Stimulated activated CD4-positive, alpha-beta T cell treated with anti-CD3 and anti-CD28 coated beads, TNF-alpha, amount 100 ng/mL, for 48 hours (primary cell): ENCODE measurements at regions not wholly inside any gene's neighbourhood (a gene's known extent, or its start where the extent isn't known, plus 50 kb on each side); places are given as distances from the start of the nearest gene placed in this dataset.
A peak's percentile ranks its signal among the peaks of the same experiment; 100 is the strongest.

Experiments used
- DNase-seq, 3 donors: peaks; one replicate each; pipeline ENCODE4 v3.0.0-alpha.2; 2020; ENCODE audit warnings: low read depth in 3 of 3

DNA sequence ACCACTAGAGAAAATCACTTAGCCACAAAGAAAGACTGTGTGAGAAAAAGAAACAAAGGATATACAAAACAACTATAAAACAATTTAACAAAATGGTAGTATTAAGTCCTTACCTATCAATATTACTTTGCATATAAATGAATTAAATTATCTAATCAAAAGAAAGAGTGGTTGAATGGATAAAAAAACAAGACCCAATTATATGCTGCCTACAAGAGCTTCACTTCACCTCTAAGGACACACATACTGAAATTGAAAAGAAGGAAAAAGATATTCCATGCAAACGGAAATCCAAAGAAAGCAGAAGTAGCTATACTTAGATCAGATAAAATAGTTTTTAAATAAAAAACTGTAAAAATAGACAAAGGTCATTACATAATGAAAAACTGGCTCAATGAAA is 134.9 kb upstream of the CCDC196 start:
- no peak for DNase-seq

DNA sequence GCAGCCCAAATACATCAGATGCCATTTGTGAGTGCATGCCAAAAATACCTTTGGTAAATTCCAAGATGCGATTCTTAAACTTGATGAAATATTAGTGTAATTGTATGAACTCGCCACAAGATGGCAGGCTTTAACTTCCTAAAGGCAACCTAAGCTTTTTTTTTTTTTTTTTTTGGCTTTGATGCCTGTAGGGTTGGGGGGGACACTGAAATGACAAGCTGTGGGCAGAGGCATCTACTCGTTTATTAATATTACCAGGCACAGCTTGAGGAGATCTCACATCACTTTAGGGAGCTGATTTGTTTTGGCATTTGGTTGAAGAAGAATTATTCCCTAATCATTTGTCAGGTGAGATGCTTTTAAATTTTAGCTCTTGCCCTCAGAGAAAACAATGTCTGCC is 126.7 kb upstream of the CCDC196 start:
- DNase-seq: peak in 1 of 3 donors; percentile 11

DNA sequence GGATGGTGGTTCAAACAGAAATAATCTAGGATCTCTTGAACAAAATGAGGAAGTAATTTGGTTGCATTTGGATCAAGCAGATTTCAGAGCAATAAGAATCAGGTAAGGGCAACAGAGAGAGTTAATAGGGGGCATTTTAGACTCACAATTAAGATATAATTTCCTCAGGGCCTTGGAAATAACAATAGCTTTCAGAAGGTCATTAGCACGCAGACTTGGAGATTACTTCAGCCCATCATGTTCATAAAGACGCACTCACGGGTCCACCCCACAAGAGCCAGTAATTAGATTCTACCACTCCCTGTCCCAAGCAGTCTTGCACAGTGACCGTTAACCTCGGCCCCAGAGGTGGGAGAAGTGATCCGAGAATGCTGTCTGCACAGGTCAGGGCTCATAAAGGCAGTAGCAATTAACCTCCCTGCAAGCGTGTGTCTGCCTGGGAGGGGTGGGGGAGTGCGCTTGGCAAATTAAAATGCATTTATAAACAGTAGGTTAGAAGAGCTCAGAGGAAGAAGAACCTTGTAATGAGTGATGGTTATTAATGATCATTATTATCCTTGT is 125.7 kb upstream of the CCDC196 start:
- no peak for DNase-seq

DNA sequence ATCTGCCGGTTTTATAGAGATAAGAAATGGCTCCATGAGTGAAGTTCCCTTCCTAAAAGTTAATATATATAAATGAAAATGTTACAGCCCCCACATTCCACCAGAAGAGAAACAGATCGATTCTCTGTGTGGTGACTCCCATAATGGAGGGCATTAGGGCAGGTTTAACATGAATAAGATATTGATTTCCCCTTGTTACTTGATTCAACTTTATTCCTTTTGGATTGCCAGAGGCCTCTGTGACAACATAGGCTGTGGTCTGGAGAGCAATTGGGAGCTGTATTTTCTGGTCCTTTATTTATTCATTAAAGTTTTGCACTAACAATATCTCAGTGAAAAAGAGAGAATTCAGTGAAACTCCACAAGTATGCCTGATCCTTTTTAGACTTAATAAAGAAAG is 125.2 kb upstream of the CCDC196 start:
- no peak for DNase-seq

DNA sequence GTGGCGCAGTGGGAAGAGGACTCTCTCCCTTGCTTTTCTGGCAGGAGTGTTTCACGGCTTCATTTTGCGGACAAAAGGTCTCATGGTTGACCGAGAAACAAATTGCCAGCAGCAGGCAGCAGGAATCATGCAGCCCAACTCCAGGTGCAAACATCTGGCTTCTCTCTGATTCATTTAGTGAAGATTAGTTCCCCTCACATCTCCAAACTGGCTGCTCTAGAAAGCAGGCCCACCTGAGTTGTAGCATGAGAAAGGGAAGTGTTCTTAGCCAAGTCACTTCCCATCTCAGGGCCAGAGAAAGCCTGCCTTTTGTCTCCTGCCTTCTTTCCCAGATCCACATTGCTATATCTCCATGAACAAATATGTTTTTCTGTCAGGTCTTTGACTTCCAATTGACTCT is 120.8 kb upstream of the CCDC196 start:
- DNase-seq: no peak

DNA sequence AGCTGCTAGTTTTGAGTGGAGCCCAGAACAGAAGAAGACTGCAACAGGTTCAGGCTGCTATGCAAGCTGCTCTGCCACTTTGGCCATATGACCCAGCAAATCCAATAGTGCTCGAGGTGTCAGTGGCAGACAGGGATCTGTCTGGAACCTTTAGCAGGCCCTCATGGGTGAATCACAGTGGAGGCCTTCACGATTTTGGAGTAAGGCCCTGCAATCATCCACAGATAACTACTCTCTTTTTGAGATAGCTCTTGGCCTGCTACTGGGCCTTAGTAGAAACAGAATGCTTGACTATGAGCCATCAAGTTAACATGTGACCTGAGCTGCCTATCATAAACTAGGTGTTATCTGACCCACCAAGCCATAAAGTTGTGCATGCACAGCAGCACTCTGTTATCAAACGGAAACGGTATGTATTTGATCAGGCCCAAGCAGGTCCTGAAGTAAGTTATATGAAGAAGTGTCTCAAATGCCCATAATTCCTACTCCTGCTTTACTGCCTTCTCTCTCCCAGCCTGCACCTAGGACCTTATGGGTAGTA is 116.9 kb upstream of the CCDC196 start:
- DNase-seq: no peak

DNA sequence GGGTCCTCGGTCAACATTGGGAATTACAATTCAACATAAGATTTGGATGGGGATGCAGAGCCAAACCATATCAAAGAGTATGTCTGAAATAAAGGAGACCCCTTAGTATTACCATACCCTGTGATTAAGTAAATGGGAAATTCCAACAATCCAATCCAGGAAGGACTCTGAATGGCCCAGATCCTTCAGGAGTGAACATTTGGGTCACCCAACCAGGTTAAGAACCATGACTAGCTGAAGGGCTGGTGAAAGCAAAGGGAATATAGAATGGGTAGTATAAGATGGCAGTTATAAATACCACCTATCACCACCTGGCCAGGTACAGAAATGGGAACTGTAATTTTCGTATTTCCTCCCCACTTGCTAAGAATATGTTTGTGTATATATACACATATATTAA is 114.4 kb upstream of the CCDC196 start:
- no peak for DNase-seq

DNA sequence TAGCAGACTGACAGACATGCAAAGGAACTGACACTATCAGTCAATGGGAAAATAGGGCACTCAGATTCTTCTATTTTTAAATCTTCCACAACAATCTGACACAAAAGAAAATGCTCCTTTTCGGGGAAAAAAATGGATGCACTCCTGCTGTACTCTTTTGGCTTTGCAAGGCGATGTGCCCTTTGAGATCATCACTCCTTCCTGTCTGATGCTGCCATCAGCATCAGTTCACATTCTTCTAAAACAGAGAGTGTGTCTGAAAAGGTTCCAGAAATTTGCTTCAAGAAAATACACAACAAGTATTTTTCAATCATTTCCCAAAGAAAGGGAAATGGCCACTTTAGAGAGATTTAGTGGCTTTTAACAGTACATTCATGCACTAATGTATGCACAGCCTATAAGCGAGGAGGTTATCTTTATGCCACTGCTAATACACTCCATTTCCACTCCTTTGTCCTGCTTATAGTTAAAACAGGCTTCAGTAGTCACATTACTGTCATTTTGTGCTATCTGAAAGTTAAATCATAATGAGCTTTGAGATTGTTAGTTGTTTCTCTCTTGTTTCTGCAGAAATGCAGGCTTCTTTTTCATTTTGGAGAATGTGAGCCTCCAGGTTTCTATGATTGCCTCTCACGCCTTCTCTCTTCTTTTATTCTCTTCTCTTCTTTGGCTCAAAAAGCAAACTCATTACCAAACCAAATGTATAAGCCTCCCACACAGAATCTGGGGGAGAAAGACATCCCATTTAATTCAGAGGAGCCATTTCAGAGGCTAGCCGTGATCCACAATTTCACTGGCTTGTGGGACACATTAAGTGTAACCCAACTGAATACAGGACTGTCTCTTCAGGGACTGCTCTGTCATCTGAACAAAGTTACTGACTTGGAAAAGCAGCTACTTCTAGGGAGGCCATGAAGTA is 110.9 kb upstream of the CCDC196 start:
- DNase-seq: no peak

DNA sequence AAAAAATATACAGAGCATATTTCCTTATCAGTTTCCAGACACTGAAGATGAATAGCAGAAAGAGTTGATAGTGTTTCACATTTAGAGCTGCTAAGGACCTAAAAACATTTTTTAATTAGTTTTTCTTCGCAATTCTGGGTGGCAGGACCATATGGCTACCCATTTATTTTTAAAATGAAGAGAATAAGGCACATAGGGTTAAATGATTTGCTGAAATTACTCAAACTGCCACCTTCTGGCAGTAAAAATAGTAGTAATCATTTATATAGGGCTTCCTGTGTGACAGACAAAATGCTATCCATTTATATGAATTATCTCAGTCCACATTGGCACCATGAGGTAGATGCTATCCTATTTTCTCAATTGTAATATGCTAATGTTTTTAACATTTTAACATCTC is 108.6 kb upstream of the CCDC196 start:
- no peak for DNase-seq

DNA sequence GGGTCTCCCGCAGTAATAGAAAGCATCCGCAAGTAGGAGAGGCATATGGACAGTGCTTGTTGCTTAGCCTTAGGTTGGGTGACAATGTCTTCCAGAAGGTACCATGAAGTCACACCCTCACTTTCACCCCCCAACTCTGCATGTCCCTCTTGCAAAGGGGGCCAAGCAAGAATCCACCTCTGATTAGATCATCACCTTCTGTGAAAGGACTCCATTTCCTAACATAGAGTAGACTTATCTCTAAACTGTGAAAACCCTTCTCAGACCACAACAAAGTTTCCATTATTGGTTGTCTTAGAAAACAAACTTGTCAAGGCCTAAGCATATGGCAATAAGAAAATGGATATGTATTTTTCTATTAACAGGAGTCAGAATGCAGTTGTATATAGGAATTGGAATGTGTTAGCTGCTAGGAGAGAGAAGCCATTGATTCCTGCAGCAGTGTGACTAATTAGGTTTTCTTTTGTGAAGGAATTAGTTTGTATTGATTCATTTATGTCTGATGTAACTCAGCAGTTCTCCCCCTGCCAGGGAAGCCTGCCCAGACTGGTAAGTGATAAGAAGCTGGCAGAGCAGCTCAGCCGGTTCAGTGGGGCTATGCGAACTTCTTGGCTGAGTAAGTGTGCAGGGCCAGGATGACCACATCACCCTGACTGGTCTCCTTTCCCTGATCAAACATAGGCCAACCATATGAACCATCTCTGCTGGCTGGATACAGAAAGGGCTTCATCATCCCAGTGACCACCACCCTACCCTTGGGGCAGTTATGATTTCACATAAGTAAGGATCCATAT is 107.3 kb upstream of the CCDC196 start:
- DNase-seq: no peak

DNA sequence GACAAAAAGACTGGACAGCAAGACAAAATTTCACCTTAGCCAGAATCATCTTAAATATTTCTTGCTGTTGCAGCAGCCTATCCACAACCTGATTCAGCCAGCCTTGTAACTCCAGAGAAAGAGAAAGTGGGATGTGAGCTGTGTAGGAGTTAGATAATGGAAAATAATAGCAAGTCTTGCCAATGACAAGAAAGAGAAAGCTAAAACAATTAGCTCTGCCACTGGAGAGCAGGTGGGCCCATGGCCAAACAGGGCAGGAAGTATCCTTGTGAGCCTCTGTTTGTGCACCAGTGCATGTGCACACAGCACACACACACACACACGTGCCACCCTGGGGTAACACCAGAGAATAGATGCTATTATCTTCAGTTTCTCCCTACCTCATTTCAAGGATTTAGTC is 106.0 kb upstream of the CCDC196 start:
- no peak for DNase-seq

DNA sequence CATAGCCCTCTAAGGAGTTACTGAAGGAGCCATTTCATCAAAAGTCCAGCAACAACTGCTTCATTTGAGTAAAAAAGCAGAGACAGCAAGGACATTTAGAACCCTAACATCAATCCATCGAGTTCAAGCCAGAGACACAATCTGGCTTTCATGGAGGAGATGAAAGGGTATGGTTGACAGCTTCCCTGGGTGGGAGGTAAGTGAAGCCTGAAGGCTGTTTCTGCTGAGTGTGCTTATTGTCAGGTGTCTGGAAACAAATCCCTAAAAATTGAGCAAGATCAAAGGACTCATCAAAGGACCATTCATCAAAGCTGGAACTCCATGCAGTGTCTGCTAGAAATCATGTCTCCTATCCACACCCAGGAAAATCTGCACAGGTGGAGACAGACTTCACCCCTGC is 104.4 kb upstream of the CCDC196 start:
- DNase-seq: no peak

DNA sequence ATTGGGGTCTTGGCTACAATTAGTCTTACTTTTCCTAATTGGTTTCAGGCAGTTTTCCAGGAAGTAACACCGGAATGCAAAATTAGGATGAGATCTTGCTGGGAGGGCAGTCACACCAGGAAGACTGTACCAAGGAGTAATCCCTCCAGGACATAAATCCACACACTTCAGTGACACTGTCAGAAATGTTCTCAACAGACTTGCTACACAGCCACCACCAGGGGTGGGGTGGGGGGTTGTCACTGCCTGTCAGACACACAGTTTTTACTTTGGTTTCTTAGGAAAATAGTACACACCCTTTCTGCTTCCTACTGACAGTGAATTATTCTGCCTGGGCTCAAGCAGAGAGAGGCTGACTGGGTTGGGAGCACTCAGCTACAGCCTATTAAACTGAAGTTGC is 102.9 kb upstream of the CCDC196 start:
- no peak for DNase-seq

DNA sequence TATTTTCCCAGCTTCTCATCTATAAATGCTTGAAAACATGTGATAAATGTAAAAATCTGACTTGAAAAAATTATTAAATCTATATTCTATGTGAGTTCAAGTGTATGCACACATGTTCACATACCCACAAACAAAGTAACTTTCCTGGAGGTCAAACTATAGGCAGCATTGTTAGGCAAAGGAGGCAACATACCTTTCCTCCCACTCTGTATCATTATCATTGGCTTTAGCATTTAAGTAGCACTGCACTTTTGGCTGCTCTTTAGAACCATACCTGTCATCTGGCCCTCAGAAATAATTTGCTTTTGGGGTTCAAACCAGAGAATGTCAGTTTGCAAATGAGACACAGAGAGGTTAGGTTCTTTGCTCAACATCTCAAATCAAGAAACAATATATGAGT is 102.4 kb upstream of the CCDC196 start:
- no peak for DNase-seq

DNA sequence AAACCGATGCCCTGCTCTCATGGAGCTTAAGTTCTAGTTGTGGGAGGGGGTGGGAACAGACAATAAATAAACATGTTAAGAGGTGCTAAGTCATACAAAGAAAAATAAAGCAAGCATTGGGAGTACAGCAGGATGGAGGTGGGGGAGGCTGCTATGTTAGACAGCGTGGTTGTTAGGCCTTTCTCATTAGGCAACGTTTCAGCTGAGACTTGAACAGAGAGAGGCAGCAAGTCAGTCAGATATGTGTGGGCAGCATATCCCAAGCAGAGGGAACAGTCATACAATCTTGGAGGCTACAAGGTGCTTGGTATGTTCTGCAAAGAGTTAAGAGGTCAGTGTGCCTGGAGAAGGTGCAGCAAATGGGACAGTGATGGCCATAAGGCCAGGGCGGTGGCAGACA is 97.7 kb upstream of the CCDC196 start:
- no peak for DNase-seq

DNA sequence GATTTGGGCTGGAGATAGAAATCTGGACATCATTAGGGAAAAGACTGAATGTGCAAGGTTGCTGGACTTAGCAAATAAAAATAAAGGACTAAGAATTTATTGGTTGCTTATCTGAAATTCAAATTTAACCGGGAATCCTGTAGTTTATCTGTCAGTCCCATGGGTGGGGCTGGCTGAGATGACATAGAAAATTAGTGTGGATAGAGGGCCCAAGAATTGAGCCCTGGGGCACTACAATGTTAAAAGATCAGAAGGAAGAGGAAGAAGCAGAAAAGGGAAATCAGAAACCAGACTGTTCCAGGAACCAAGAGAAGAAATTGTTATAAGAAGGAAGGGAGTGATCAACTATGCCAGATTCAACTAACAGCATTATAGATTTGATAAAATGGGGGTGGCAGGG is 96.7 kb upstream of the CCDC196 start:
- DNase-seq: no peak

DNA sequence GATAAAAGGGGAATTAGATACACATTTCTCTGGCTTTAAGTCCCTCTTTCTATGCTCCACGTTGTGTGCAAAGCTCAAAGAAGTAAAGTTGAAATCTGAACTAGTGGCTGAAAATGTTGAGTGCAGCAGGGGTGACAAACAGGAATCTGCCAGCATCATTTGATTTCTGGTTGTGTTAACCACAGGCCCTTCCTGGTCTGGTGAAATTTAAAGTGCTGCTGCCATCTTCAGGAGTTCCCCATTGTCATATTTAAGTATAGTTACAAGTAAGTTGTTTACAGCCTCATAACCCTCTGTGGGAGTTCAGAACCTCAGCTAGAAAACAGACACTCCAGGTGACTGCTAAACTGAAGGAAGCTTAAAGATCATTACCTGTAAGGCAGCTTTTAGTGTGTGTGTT is 90.9 kb upstream of the CCDC196 start:
- no peak for DNase-seq

DNA sequence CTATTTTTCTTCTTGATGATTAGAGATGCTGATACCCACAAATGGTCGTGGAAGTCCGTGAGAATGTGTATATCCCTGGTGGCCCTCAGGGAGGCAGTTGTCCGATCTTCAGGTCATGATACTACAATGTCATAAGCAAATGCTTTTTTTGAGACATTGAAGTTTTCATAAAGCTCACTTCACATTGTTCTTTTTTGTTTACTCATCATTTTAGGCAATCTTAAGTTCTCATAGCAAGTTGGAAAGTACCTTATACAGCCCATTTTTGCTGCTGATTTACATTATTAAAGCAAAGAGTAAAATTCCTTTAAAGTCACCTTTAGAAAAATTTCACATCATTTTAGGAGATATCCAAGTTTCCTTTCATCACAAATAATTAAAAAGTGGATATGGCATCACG is 90.0 kb upstream of the CCDC196 start:
- no peak for DNase-seq

DNA sequence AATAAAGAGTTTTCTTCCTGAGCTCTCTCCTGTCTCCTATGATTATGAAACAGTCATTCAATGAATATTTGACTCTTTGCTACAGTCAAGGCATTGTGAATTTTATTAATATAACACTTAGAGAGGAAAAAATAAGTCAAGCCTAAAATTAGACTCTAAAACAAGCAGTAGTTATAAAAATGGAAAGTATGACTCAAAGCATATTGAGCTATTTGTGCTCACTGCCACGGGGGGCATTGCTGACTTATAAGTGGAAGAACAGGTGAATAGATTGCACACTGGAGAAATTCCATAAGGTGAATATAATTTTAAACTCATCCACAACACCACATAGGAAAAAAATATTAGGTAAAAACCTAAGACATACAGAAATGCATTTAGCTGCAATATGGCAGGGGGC is 87.7 kb upstream of the CCDC196 start:
- DNase-seq: no peak

DNA sequence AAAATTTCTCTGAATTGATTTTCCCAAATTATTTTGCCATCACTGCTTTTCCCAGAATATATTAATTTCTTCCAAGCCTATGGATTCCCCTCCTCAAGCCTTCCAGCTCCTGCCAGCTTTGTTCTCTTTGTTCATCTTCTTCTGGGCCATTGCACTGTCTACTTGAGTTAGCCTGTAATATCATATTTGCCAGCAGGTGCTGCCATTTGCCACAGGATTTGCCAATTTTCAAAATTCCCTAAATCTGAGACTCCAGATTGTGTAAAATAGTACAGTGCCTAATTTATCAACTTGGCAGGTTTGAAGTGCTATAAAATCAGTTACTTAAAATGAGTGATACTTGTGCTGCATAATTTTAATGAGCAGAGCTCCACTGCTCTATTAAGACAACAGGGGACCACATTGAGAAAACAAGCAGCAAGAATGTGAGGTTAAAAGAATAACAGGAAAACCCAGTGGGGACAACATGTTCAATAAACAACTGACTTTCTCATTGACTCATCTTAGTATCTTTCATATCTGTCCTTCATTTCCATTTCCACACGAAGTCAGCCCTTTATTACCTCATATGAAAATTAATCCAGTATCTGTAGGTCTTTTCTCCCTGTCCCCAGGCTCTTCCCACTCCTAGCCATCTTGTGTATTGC is 84.6 kb upstream of the CCDC196 start:
- DNase-seq: no peak

DNA sequence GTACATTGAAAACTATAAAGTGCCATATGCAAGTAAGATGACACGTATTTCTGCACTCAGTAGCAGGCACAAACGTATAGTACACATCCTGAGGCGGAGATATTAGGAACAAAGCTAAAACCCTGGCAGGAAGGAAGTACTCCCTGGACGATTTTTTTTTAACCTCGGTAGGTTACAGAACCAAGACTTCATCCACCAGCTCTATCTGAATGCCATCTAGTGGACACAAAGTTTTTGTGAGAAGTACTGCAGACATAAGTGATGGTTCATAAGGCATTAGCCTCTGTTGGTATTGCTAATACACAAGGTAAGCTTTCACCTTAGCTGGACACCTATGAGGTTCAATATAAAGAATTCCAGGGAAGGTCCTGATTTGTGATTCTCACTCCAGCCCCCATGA is 83.0 kb upstream of the CCDC196 start:
- no peak for DNase-seq

DNA sequence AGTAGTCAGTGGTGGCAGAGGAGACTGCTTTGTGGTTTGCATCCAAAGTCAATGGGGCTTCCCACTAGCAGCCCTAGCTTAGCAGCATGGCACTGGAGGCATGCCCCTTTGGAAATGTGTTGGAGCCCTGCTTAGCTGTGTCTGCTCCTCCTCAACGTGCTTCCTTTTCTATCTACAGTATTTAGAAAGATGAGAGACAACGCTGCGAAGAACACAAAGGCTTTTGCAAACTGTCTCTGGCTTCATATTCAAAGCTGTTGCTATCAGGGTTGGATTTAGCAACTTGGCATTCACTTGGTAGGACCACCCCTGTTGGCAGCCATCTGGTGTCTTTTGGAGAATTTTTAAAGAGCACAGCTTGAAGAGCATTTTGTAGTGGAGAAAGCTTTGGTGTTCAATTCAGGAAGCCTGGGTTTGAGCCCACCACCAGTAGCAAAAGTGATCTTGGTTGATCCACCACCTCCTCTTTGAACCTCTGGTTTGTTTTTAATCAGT is 82.1 kb upstream of the CCDC196 start:
- DNase-seq: no peak
